ENCODE measurements at regions not wholly inside any gene's neighbourhood (a gene's known extent, or its start where the extent isn't known, plus 50 kb on each side); places are given as distances from the start of the nearest gene placed in this dataset.

DNA sequence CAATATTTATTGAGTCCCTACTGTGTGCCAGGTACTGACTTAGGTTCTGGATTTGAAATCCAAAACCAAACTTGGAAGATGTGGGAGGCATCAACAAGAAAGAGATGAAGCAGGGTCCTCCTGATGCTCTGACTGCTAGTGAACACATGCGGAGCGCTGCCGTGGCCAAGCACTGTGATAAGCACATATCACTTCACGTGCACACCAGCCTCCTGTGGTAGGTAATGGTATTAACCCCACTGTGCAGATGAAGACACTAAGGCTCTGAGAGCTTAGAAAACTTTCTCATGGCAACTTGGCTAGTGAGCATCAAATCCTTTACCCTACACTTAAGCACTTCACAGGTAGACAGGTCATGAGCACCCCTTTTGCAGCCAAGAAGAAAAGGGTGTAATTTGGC lies 216.1 kb downstream of the HAUS1 start:
- TF ChIP-seq EZH2 (optimal IDR thresholded peaks at IDR 0.05; ENCODE audit: low read depth, low read length) = no peak
- TF ChIP-seq CTCF (IDR thresholded peaks at IDR 0.05; ENCODE audit: low read length) = no peak
- no peak for TF ChIP-seq EZH2phosphoT487 (IDR thresholded peaks at IDR 0.05; ENCODE audit: low read length)

All from MM.1S (cell line).